HG02884 (cell line): ENCODE measurements at regions not wholly inside any gene's neighbourhood (a gene's known extent, or its start where the extent isn't known, plus 50 kb on each side); places are given as distances from the start of the nearest gene placed in this dataset.

Experiments
- ATAC-seq: cut with Tn5 transposase; IDR thresholded peaks from one replicate; pipeline ENCODE4 v1.9.1; 2021; ENCODE audit warnings: mild to moderate bottlenecking, moderate library complexity; ENCODE audit not compliant: unreplicated experiment

DNA sequence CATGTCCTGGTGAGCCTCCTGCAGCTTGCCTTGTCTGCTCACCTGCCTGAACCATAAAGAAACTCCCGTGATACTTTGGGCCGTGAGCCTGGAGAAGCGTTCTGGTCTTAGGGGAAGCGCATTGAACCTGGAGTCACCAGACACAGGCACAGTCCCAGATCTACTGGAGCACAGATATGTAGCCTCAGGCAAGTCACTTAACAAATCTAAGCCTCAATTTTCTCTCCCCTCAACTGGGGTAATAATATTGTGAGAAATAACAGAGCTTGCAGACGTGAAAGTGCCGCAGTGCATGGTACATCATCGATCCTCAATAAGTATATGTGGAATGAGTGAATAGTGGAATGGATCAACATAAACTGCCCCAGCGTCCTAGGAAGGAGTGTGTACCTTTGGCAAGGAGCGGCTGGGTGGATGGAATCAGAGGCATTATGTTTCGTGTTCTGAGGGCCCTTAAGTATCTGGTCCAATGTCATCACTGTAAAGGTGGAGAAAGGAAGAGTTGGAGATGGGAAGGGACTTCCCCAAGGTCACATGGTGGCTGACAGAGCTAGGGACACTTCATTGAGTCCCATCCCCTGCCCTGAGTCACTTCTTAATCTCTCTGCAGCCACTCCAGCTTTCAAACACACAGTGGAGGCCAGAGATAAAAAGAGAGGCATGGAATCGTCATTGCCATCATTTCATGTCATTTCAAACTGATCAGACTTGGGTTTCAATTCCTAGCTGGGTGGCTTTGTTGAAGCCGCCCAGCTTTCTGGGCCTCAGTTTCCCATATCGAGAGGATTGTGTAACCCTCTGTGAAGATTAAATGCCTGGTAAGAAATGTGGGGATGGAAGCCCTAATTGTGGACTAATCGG lies 172.4 kb downstream of the DDX1 start:
- no peak for ATAC-seq

DNA sequence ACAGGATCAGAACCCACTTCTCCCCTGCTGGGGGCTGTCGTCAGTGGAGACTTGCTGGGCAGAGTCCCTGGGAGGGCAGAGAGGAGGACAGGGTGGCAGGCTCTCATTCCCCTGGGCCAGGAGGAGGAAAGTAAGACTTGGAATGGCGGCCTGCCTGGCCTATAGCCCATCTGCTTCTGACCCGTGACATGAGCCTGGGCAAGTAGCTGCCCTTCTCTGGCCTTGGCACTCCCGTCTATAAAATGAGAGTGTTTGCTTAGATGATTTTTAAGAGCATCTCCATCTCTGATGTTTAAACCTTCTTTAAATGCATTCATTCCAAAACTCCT lies 173.0 kb downstream of the DDX1 start:
- ATAC-seq, result no peak

DNA sequence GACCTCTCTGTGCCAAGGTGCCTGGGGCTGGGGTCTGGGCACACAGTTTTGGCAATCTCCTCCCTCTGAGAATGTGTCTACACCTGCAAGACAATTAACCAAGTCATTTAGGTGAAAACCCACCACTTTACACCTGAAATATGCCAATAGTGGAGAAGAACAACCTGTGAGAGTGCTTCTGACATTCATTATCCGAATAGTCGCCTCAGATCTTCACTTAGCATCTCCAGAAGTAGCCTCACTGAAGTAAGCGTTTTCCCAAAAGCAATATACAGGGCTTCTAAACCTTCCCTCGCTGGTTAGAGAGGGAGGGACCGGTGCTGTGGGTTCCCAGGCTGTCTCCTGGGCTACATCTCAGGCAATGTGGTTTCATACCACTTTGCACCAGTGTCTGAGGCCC lies 173.5 kb downstream of the DDX1 start:
- no peak for ATAC-seq

DNA sequence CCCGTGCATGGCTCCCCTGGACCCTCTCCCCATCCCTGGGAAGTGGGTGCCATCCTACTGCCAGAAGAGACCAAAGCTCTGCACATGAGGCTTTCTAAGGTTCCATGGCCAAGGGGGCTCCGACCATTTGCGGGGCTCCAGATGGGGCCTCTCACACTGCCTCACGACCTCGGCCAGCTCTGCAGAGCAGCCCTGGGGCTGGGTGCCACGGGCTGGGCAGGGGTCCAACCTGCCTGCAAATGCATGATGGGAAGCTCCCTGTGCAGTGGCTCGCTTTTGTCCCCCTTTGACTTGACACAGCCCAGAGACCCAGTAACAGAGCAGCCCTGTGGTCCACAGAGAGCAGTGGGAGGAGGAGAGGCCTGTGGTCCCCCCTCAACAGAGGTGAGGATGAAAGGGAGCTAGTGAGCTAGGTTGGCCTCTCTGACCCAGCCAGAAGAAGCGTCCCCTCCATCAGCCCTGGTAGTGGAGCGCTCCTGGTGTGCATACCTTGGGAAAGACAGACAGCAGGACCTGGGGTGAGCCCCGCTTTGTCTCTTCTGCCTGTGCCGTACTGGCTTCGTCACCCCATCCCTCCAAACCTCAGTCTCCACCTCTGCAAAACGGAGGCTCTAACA lies 174.1 kb downstream of the DDX1 start:
- ATAC-seq, result no peak

DNA sequence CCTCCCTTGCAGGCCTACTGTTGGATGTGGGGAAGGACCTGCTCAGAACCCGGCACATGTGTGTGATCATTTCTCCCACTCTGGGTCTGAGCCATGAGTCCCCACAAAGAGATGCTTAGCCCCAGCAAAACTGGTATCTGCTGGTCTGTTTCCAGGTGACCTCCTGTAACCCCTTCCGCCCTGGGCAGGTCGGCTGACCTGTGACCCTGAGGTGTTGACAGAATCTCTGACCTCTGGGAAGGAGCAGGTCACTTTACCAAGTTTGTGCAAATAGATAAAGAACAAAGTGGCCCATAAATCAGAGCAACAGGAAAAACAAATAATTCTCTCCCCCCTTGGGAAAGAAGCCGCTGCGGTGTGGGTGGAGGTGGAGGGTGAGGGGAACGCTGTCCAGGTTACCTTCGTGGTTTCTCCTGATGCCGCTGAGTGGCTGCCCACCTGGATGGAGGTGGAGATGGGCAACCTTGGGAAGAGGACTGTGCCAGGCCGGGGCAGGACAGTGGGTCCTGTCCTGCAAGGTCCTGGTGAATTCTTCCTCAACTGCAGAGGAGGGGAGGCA lies 174.0 kb upstream of the MYCN start:
- no peak for ATAC-seq

DNA sequence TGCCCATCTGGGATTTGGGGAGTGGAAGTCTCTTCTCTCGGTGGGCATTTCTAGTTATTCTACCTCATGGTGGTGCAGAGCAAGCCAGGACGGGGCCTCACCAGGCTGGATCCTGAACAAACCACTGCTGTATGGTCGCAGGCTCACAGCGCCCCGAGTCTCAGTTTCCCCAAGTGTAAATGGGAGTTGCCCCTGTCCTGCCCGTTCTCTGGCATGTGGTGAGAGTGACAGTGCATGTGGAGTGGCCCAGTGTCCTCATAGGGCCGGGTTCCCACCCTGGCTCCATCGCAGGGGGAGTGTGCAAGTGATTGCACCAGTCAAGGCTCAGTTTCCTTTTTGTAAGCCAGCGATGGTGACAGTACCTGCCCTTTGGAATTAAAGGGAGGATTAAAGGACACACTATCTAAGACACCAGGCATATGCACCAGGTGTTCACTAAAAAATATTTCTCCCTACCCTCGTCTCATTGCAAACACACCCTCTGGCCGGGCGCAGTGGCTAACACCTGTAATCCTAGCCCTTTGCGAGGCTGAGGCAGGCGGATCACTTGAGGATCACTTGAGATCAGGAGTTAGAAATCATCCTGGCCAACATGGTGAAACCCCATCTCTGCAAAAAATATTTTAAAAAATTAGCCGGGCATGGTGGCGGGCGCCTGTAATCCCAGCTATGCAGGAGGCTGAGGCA lies 173.3 kb upstream of the MYCN start:
- ATAC-seq, result no peak

DNA sequence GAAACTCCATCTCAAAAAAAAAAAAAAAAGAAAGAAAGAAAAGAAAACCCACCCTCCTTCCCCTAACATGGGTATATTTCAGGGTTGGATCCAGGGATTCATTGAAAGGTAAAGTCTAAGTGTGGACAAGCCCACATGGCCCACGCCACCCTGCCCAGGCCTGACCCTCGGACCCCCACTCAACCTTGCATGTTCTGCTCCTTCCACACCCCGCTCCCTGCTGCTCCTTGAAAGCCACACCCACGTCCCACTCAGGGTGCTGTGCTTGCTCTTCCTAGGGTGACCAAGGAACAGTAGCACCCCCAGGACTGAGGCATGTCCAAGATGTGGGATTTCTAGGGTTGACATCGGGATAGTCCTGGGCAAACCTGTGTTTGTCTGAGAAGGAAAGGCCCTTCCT lies 172.7 kb upstream of the MYCN start:
- ATAC-seq, result no peak

DNA sequence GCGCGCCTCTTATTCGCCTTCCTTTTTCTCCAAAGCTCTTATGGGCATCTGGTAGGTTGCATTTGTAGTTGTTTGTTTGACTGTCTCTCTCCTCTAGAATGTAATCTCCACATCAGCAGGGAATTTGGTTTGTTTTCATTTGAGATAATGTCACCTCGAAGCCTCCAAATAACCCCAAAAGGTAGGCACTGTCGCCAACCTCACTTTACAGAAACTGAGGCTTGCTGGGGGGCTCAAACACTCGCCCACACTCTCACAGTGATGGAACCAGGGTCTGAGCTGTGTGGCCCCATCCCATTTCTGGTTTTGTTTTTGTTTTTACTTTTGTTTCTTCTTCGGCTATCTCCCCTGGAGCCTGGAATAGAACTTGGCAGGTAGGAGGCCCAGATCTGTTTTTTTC lies 172.2 kb upstream of the MYCN start:
- no peak for ATAC-seq

DNA sequence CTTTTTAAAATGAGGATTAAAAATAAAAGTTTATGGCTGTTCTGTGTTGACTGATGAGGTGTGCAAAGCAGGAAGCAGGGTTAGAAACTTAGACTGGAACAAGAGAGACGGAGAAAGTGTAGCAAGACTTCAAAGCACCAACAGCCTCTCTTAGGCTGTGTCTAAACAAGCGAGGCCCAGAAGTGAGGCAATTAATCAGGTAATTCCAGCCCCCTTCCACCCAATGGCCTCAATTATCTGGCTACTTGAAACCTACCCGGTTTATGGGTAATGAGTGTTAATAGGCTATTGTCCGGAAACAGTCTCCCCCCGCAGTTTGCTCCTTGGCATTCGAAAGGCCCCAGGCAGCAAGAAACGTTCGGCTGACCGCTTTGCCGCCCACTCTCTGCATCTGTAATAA lies 171.7 kb upstream of the MYCN start:
- no peak for ATAC-seq

DNA sequence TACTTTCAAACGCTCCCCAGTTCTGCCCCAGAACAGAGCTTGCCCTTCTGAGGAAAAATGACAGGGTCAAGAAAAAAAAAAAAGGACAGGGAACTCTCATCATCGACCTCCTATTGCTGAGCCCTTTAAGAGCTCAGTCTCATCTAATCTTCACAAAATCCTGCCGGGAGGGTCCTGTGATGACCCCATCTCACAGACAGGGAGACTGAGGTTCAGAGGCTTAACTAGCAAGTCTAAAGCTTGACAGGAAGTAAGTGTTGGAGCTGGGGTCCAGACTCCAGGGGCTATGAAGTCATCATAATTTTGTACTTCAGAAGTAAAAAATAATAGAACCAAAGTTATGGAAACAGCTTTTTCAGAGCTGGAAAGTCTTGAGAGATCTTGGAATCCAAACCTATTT lies 171.1 kb upstream of the MYCN start:
- ATAC-seq, result no peak

DNA sequence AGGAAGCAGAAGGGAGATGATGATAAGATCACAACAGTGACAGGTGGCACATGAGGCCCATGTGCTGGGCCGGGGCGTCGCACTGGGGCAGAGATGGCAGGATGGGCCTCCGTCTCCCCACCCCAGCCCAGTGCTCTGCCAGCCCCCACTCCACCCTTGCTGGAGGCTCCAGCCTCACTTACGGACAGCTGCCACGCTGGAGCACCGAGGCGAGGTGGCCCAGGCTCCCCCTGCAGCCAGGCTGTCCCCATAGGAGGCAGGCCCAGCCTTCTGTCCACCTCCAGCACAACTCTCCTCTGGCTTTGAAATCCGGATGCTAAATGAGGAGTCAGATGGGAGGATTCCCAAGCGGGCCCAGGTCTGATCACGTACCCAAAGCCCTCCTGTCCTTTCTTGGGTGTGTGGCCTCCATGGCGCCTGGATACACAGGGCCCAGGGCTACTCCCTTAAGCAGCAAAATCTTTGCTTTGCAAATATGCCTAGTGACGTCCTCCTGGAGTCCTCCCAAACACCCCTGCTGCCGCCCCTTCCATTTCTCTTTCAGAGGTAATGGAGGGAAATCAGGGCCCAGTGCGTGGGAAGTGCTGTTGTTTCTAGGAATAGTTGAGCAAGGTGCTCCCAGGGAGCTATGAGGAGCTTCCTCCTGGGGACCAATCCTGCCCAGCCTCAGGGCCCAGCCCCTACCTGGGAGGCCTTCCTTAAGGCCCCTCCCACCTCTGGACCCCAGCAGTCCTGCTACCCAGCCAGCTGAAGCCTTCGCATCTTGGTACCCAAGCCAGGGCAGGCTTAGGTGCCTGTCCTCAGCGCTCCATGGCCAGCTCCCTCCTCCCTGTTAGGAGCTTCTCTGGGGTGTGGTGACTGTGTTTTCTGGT lies 170.4 kb upstream of the MYCN start:
- ATAC-seq, result no peak

DNA sequence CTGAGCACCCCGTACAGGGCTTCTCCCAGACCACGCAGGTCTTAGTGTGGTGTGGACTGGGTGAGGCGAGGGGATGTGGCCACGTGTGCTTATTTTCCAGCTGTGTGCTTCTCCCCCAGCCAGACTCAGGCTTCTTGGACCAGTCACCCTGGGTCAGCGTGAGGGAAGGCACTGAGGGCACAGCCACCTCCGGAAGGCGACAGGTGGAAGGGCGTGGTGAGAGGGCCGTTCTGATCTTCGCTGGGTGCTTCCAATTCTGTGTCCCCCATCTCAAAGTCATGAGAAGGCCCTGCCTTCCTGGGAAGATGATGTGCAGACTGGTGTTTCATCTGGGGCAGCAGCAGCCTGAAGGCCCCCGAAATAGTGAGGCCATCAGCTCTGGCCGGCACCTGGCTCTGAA lies 169.7 kb upstream of the MYCN start:
- no peak for ATAC-seq

DNA sequence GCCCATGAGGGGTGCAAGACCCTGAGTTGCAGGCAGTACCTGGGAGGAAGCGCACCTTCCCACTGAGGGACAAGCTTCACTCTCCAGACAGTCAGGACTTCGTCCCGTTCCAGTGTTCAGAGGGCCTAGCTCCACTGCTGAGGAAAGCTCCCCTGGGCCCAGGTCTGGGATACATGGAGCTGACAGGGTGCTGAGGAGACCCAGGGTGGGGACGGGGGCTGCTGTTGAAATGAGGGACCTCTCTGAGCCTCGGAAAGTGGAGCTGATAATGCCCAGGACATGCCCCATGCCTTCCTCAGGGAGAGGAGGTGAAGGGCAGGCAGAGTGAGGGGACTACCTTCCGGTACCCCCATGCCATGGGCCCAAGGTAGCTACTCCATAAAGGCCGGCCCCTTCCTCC lies 169.2 kb upstream of the MYCN start:
- ATAC-seq, result no peak

DNA sequence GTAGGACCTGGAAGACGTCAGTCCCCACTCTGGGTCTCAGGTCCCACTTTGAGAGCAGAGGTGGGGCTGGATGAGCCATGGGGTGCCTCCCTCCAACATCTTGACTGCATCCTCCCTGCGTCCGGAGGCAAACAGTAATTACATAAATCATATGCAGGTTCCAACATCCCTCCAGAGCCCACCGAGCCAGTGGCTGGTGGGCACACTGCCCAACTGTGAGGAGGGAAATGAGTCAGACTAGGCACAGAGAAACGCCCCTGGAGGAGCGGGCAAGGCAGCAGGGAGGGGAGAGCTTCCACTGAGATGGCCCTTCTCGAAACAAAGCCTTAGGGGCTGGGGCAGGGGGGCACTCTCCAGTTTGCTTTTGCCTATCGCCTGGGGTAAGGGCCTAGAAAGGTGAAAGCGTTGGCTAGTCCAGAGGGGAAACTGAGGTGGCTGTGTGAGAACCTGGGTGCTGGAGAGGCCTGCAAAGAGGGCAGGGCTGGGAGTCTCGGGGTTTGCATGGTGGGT lies 168.2 kb upstream of the MYCN start:
- no peak for ATAC-seq

DNA sequence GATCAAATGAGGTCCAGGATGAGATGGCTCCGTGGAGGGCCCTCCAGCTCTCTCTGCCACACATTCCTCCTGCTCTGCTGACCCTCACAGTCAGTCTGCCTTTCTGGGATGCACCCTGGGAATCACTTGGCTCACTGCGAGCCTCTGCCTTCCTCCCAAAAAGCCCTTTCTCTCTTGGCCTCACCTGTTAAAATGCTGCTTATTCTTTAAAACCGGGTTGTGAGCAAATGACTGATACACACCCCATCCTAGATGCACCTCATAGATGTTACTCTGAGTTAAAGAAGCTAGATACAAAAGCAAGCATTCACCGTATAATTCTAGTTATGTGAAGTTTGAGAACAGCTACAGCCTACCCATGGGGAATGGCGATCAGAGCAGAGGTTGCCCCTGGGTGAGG lies 167.7 kb upstream of the MYCN start:
- ATAC-seq, result no peak

DNA sequence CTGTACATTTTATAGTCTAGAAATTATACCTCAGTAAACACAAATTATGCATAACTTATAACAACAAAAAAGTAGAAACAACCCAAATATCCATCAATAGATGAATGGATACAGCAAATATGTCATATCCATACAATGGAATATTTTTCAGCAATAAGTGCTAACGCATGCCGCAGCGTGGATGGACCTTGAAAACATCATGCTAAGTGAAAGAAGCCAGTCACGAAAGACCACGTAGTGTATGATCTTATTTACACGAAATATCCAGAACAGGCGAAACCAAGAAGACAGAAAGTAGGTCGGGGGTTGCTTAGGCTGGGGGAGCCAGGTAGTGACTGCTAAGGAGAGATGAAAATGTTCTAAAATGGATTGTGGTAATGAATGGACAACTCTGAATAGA lies 167.1 kb upstream of the MYCN start:
- ATAC-seq, result no peak

DNA sequence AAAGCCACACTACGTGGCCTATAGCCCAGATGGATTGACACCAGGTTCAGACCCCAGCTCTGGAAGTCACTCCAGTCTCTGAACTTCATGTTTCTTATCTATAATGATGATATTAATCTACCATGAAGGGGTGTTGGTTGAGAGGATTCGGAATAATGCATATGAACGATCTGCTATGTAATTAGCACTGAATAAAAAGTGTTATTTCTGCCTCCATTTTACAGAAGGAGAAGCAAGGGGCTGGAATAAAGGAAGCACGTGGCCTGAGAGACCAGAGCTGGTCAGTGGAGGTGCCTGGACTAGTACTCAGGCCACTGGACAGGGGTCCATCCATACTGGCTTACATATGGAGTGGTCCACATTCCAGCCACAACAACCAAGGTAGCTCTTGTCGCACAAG lies 166.5 kb upstream of the MYCN start:
- ATAC-seq, result no peak

DNA sequence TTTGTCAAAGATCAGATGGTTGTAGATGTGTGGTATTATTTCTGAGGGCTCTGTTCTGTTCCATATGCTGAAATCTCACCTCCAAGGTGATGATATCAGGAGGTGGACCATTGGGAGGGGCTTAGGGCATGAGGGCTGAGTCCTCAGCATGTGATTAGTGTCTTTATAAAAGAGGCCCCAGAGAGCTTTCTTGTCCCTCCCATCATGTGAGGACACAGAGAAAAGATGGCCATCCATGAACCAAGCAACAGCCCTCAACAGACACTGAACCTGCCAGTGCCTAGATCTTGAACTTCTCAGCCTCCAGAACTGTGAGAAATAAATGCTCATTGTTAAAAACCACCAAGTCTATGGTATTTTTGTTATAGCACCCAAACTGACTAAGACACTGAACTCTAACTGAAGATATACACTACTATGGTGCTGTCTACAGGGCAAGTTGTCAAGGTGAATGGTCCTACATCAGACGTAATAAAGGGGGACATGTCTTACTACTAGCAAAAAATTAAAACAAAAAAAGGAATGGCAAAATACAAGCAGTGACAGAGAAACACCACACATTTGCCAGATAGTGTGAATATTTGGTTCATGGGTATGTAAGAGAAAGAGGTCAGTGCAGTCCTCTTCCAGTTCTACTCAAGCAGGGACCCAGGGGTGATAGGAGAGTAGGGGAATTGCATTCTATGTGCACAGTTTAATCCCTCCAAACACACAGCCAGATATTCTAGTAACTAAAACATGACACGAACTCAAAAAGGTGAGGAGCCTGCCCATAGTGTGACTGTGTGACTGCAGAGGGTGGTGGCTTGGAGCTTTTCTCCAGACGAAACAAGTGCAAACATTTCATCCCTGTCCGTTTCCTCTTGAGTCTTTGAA lies 164.4 kb upstream of the MYCN start:
- ATAC-seq, result no peak

DNA sequence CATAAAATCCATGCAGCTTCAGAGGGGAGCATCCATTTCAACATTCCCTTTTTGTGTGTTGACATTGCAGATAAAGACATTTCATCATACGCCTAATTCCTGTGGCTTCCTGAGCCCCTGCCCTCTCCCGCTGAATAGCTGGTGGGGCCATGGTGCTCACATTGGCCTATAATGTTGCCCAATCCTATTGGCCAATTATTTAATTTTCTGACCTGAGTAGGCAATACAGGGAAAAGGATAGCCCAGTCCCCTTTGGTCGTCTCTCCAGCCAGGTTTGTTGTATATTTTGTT lies 163.8 kb upstream of the MYCN start:
- no peak for ATAC-seq
